ENCODE measurements at regions not wholly inside any gene's neighbourhood (a gene's known extent, or its start where the extent isn't known, plus 50 kb on each side); places are given as distances from the start of the nearest gene placed in this dataset.
"Not testable (repeated sequence)": the region's sequence is repeated elsewhere in the genome, so short reads cannot be mapped to it uniquely, and the experiment has no call there.

- no peak for DNase-seq
Observed at GRCh38 chr13:79966493-79966895, 374.4 kb downstream of the SPRY2 start.

GRCh38 chr13:79966059-79966458 lies 374.9 kb downstream of the SPRY2 start:
- no peak for DNase-seq

DNA sequence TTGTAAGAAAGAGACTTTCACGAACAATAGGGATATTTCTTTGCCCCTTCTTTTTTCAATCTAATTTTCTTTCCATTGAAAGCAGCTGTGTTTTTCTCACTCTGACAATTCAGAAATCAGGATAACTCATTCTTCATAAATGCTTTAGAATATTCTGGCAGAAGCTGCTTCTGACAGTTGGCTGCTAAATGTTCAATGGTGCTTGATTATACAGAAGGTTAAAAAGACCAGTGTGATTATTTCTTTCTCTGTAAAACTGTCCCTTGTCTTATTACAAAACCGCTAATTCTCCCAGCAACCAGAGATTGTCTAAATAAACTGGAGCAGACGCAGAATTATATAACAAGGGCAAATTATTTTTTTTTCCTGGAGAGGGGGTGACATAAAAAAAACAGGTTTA lies 394.4 kb downstream of the SPRY2 start:
- DNase-seq: no peak

GRCh38 chr13:79943346-79944023 lies 397.4 kb downstream of the SPRY2 start:
- no peak for DNase-seq

GRCh38 chr13:79941752-79942151 lies 399.2 kb downstream of the SPRY2 start:
- DNase-seq: no peak

- DNase-seq: no peak
Observed at GRCh38 chr13:79939689-79940088, 401.2 kb downstream of the SPRY2 start.

DNA sequence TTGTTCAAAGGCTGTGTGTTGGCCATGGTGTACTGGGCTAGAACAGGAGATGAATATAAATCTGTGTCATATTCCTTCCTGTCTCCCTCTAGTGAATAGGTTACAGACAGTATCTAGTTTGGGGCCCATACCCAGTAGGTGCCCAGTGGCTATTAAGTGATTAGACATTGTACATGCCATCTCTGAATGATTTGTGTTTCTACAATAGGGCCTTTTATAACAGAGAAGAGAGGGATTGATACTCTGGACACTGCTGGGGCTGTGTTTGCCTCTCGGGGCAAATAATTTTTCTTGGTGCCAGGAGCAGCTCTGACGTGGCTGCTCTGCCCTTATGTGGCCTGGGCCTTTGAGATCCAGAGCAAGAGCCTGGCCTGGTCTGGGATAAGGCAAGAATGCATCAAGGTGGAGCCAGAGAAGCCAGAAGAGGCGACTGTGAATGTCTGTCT lies 403.1 kb downstream of the SPRY2 start:
- DNase-seq: no peak

DNA sequence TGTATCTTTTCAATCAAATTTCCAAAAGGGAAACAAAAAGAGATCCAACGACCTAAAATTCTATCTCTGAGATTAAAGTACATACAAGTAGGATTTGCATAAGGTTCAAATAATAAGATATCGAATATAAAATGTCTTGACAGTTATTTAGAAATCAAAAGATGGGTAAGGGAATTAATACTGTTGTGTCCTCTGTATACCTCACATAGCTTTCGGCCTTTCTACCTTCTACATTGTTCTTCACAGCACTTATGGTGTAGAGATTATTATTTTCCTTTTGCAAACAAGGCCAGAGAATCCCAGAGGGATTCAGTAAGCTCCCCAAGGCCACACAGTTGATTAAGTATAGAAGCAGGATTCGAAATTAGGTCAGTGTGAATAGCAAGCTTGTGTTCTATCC lies 403.6 kb downstream of the SPRY2 start:
- DNase-seq: no peak

GRCh38 chr13:79936368-79937136 lies 404.4 kb downstream of the SPRY2 start:
- no peak for DNase-seq

GRCh38 chr13:79935121-79935520 lies 405.8 kb downstream of the SPRY2 start:
- DNase-seq: no peak

- no peak for DNase-seq
Observed at GRCh38 chr13:79933389-79933788, 407.5 kb downstream of the SPRY2 start.

- no peak for DNase-seq
Observed at GRCh38 chr13:79932556-79932955, 408.4 kb downstream of the SPRY2 start.

GRCh38 chr13:79923973-79924556 lies 416.9 kb downstream of the SPRY2 start:
- not testable (repeated sequence) for DNase-seq

DNA sequence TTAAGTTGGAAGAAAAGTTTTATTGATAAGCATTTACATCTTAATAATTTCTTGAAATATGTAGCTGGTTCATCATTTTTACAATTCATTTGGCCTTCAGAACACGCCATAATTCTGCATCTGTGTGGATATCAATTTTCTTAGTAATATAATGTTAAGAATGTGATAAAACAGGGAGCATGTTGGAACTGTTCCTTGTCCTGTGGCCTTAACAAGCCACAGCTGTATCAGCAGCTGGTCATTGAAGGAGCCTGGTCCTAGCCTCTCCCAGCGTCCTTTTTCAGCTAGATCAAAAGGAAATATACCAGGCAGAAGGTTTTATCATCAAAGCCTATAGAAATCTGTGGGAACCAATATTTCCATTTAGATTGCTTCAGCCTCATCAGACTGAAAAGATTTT lies 421.8 kb downstream of the SPRY2 start:
- no peak for DNase-seq

DNA sequence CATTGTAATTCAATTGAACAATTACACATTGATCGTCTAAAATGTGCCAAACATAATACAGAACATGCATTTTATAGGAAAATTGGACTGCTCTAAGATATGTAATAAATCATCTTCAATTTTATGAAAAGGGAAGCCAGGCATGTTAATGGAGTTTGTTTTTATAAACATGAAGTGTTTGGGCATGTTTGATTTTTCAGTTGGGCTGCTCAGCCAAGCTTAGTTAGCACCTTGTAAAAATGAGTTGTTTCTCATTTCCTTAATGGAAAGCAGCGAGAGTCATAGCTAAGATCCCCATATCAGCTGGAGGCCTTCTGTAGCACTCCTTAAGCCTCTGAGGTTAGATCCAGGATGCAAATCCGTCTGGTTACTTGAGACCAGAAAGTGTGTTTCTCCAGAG lies 422.3 kb downstream of the SPRY2 start:
- no peak for DNase-seq

DNA sequence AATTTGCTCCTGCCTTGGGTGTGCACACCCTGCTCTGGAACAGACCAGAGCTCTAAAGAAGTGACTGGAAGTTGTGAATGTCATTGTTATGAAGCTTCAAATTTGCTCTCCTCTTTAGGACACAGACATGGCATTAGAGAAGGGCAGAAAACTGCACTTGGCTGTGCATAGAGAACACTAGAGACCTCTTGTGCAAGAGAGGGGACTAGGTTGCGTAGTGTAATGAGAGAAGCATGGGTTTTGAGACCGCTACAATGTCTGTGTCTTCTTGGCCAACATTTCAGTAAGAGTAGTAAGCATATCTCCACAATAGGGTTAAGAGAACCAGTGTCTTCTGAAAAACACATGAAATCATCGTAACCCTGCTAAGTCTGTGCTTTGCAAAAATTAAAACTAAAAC lies 423.3 kb downstream of the SPRY2 start:
- no peak for DNase-seq

GRCh38 chr13:79915114-79915811 lies 425.7 kb downstream of the SPRY2 start:
- no peak for DNase-seq

DNA sequence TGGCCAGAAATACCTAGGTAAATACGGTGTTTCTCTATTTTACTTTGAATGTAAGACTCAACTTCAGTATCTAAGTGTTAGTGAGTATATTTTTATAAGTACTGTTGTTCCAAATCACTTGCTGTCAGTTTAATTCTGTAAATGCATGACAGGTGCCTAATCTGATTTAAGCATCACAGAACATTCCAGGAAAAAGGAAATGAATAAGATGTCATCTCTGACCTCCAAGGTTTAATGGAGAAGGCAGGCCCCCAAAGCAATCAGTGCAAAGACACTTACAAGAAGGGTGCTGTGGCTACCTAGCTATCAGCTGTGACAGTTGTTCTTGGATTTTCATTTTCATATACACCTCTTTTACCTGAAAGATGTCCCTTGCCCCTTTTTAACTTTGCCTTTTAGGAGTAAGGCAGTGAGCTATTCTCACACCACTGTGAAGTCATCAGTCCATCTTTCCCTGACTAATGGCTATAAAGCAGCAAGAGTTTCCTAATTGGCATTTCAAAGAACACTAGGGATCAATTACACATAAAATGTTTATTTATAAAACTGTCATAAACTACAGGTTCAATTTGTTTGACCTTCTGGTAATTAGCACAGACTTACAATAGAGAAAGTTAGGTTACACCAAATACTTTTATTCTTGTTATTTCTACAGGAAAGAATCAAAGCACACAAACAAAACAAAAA lies 427.6 kb downstream of the SPRY2 start:
- no peak for DNase-seq

GRCh38 chr13:79912403-79912802 lies 428.5 kb downstream of the SPRY2 start:
- no peak for DNase-seq

DNA sequence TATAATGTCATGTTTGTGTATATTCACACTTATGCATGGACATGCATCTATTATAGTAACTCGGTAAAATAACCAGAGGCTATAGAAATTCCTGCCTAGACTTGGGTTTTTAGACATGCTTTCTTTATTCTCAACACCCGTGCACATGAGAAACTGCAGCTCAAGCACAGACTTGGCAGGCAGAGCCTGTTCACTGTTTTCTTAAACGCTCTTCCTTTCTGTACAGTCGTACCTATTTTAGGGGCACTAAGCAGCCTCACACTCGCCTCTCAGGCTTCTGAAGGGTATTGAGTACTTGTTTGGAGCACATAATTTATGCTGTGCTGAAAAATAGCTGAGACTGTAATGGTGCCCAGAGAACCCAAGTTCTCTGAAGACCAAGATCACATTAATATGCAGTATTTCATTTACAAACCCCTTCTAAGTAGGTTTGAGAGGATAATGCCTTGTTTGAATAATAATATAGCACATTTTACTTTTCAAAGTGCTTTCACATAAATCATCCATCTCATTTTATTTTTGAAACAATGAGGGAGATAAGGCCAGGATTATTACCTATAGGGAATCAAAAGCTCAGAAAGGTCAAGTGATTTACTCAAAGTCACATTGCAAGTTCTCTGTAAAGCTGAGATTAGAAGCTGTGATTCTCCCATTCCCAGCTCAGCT lies 429.9 kb downstream of the SPRY2 start:
- no peak for DNase-seq

- no peak for DNase-seq
Observed at GRCh38 chr13:79909644-79910043, 428.7 kb downstream of the NDFIP2 start.

DNA sequence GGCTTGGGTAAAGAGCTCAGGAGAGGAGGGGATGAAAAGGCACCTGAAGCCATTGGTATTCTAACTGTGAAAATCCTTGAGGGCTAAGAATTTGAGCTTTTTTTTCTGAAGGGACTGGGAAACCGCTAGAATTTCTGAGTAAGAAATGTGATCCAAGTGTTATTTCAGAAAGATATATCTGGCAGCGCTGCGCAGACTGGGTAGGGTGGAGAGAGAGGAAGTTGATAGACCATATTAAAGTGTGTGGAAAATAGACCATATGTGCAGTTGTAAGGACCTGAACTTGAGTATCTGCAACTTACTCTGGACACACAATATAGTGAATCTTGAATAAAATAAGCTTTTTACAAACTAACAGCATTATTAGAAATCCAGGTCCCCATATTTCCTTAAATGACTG lies 427.4 kb downstream of the NDFIP2 start:
- DNase-seq: no peak

Data from stimulated activated CD4-positive, alpha-beta T cell treated with anti-CD3 and anti-CD28 coated beads, Interleukin-2, amount 100 ng/mL, for 24 hours (primary cell).